Urinary bladder (tissue), 3 donors: ENCODE measurements at regions not wholly inside any gene's neighbourhood (a gene's known extent, or its start where the extent isn't known, plus 50 kb on each side); places are given as distances from the start of the nearest gene placed in this dataset.
"Not testable (repeated sequence)": the region's sequence is repeated elsewhere in the genome, so short reads cannot be mapped to it uniquely, and the experiment has no call there.

Source experiments
- DNase-seq: peaks from one replicate; pipeline ENCODE4 v3.0.0-alpha.2; 2015; ENCODE audit errors: extremely low spot score
- H3K27ac ChIP-seq: one replicate; pipeline ENCODE4 v1.5.1; 2013; ENCODE audit warnings: low read depth, mild to moderate bottlenecking, moderate library complexity
- H3K36me3 ChIP-seq: one replicate; pipeline ENCODE4 v1.6.1; 2013; ENCODE audit warnings: mild to moderate bottlenecking, moderate library complexity; ENCODE audit not compliant: insufficient read depth
- H3K4me1 ChIP-seq: one replicate; pipeline ENCODE4 v1.6.1; 2013; ENCODE audit warnings: mild to moderate bottlenecking, moderate library complexity; ENCODE audit not compliant: insufficient read depth
- H3K4me3 ChIP-seq: one replicate; pipeline ENCODE4 v1.5.1; 2013; ENCODE audit warnings: low read depth, low read length
- WGBS: extraction: QIAGEN DNeasy Blood & Tissue Kit; methylation state at CpG from one replicate; pipeline ENCODE4 v1.1.7; 2013; 5-methylcytosine and 5-hydroxymethylcytosine counted together
- donor health status: healthy with polysubstance abuse.
- donor health status: healthy.

DNA sequence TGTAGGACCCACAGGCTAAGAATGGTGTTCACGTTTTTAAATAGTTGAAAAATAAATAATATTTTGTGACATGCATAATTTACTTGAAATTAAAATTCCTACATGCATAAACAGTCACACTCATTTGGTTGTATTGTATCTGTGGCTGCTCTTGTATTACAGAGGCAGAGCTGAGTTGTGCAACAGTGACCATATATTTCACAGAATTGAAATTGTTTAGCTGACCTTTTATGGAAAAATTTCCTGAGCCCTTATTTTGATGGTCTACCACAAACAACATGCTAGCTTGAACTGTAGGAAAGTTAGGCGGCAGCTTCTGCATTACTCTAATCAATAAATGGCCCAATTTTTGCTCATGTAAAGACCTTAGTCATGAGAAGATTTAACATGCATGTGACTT is 633.4 kb upstream of the AADAT start:
- no peaks in the 10 kb centered on the region for H3K36me3 ChIP-seq
- no peak for DNase-seq
- H3K4me1 ChIP-seq, result no peaks in the 10 kb centered on the region
- no peak overlapping the region for H3K4me3 ChIP-seq
- WGBS, result 80% methylated on average over 2 of the region's 2 CpGs
- H3K27ac ChIP-seq, result no peak overlapping the region

DNA sequence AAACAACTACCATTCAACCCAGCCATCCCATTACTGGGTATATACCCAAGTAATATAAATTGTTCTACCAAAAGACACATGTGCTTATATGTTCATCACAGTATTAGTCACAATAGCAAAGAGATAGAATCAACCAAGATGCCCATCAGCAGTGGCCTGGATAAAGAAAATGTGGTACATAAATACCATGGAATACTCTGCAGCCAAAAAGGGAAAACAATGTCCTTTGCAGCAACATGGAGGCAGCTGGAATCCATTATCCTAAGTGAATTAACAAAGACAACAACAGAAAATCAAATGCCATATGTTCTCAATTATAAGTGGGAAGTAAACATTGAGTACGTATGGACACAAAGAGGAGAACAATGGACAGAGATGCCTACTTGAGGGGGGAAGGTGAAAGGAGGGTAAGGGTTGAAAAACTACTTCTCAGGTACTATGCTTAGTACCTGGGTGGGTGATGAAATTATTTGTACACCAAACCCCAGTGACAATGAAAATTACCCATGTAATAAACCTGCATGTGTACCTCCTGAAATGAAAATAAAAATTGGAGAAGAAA is 632.1 kb upstream of the AADAT start:
- 57% methylated on average over 1 of the region's 1 CpG for WGBS
- no peak overlapping the region for H3K4me3 ChIP-seq
- H3K36me3 ChIP-seq, result no peaks in the 10 kb centered on the region
- no peaks in the 10 kb centered on the region for H3K4me1 ChIP-seq
- no peak for DNase-seq
- H3K27ac ChIP-seq, result no peak overlapping the region

DNA sequence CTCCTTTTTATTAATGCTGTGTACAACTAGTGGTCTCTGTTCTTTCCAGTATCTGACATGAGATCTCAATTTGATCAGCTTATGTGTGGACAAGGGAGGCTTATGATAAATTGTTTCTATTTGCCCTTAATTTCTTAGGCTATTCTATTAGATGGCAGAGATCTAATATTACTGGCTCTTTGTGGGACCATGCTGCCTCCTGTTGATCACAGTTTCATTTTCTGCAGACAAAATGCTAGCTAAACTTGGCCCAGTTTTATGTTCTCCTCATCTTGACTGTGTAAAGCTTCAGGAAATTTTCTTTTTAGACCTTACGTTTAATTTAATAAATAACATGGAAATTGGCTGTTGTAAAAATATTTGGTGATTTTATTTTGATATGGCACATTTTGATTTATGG is 627.1 kb upstream of the AADAT start:
- 81% methylated on average over 1 of the region's 1 CpG for WGBS
- H3K4me1 ChIP-seq, result no peaks in the 10 kb centered on the region
- no peaks in the 10 kb centered on the region for H3K36me3 ChIP-seq
- DNase-seq, result no peak
- H3K27ac ChIP-seq, result no peak overlapping the region
- H3K4me3 ChIP-seq, result no peak overlapping the region

DNA sequence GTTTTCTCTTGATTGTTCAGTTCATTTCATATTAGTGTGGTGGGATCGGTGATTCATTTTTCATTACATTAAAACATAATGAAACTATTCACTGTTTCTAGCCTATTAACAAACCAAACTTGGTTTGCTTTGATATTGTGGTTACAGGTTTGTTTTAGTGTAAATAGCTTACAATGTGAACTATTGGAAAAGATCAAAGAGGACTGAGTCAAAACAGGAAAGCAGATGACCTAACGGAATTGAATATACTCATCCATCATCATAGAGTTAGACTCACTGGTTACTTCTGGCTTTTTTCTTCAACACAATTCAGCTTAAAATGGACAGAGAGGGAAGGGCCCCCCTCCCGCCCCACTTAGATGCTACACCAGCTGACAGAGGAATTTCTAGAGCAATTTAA is 616.2 kb upstream of the AADAT start:
- WGBS, result 89% methylated on average over 3 of the region's 3 CpGs
- Histone ChIP-seq H3K27ac (no peak overlapping the region), H3K4me1 (no peaks in the 10 kb centered on the region), H3K4me3 (no peak overlapping the region), H3K36me3 (no peaks in the 10 kb centered on the region)
- DNase-seq, result no peak

DNA sequence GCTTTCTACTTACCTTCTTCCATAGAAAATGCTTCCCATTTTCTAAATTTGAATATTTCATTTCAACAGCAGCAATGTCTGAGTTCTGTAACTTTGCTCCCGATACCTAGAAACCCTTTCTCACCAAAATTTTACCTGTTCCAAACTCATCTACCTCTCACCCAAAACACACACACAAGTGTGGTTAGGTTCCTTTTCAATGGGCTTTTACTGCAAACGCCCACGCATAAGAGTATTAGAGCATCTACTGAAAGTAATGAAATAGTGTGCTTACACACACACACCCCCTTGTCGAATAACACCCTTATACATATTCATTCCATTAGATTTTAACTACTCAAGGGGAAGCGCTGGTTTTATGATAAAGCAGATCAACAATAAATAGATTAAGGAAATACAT is 610.3 kb upstream of the AADAT start:
- H3K4me3 ChIP-seq, result no peak overlapping the region
- no peak overlapping the region for H3K27ac ChIP-seq
- DNase-seq, result no peak
- WGBS, result 91% methylated on average over 5 of the region's 5 CpGs
- no peaks in the 10 kb centered on the region for H3K4me1 ChIP-seq
- no peaks in the 10 kb centered on the region for H3K36me3 ChIP-seq

DNA sequence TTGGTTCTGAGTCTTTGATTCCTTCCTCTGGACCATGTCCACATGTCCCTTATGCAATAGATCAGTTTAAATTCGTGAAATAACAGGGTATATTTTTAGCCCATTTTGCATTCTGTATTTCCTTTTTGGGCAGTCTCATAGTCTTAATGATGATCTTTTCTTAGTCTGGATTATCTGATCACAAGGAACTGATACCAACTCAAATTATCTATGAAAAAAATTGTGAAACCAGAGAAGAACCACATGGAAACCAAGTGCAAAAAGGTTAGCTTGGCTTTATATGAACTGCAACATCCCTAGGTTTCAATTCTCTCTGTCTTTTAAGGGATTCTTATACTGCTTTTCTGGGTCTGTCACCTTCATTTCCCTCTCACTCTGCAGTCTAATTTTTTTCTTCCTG is 608.6 kb upstream of the AADAT start:
- no peak overlapping the region for H3K27ac ChIP-seq
- no peaks in the 10 kb centered on the region for H3K36me3 ChIP-seq
- no peak overlapping the region for H3K4me3 ChIP-seq
- DNase-seq, result no peak
- no peaks in the 10 kb centered on the region for H3K4me1 ChIP-seq
- 21% methylated on average over 1 of the region's 1 CpG for WGBS

DNA sequence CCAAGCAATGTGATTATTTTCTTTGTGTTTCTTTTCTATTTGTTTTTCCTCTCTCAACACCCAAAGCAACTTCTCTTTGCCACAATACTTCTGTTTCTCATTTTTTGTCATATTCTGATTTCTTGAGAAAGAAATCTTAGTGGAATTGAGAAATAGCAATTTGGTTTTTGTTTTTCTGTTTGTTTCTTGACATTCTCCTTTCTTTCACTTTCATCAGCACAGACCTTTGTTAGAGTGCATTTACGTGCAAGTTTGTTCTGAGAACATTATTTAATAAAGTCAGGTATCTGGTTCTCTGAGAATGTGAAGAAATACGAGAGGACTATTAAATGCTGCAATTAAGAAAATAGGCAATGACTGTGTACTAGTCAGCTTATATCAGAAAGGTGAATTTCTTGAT is 608.1 kb upstream of the AADAT start:
- H3K4me1 ChIP-seq, result no peaks in the 10 kb centered on the region
- no peak overlapping the region for H3K4me3 ChIP-seq
- no peaks in the 10 kb centered on the region for H3K36me3 ChIP-seq
- no peak for DNase-seq
- no peak overlapping the region for H3K27ac ChIP-seq
- WGBS, result 68% methylated on average over 2 of the region's 2 CpGs

DNA sequence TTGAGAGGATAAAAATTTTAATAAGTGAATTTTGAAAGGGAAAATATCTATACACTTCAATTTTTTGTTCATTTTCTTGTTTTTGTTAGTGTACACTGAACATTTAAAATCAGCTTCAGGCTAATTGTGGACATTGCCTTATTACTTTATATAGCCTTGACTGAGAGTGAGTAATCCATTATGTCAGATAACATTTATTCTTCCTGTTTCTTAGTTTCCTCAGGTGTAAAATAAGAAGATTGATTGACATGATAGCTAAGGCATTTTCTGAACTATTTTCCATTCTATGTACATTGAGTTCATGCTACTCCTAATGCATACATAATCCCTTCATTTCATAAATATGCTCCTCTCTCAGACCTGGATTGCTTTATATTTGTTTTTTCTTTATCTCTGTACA is 607.3 kb upstream of the AADAT start:
- Histone ChIP-seq H3K27ac (no peak overlapping the region), H3K4me3 (no peak overlapping the region), H3K36me3 (no peaks in the 10 kb centered on the region), H3K4me1 (no peaks in the 10 kb centered on the region)
- DNase-seq, result no peak

DNA sequence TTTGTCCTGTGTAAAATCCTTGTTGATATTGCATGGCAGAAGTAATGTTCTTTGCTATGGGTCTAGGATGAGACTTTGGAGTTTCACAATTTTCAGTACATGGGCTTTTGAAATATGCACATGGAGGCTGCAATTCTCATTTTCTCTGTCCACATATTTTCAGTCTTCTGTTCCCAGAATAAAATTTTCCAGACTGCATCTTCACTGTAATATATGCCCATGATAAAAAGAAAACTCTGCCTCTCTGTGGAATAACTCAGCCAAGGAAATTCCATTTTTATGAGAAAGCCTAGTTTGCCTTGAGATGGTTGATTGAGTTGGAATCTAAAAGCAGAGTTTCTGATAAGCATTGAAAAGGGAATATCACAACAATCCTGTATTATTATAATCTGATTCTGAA is 601.4 kb upstream of the AADAT start:
- no peak overlapping the region for H3K4me3 ChIP-seq
- no peak overlapping the region for H3K27ac ChIP-seq
- no peaks in the 10 kb centered on the region for H3K4me1 ChIP-seq
- H3K36me3 ChIP-seq, result no peaks in the 10 kb centered on the region
- no peak for DNase-seq

DNA sequence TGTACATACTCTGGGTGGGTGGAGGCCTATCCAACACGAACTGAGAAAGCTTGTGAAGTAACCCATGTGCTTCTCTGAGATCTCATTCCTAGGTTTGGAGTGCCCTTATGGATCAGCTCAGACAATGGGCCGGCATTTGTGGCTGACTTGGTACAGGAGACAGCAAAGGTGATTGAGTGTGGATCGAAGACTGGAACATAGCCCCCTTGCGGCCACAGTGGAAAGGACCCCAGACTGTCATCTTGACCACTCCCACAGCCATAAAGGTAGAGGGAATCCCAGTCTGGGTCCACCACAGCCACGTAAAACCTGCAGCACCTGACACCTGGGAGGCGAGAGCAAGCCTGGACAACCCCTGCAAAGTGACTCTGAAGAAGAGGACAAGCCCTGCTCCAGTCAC is 598.0 kb upstream of the AADAT start:
- Histone ChIP-seq H3K4me3 (no peak overlapping the region), H3K4me1 (no peaks in the 10 kb centered on the region), H3K27ac (no peak overlapping the region), H3K36me3 (no peaks in the 10 kb centered on the region)
- DNase-seq, result no peak
- 93% methylated on average over 6 of the region's 6 CpGs for WGBS

DNA sequence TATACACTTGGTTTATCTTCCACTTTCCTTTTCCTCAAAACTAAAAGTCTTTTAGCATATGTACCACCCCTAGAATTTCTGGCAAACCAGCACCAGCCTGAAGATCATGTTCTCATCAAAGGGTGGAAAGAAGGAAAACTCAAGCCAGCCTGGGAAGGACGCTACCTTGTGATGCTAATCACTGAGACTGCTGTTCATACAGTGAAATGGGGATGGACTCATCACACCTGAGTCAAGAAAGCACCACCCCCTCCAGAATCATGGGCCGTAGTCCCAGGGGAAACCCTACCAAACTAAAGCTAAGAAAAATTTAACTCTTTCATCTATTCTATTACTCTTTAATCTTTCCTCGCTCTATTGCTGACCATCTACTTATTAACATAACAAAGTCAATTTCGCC is 595.9 kb upstream of the AADAT start:
- 75% methylated on average over 4 of the region's 4 CpGs for WGBS
- not testable (repeated sequence) for H3K4me1 ChIP-seq, H3K27ac ChIP-seq, H3K36me3 ChIP-seq, DNase-seq, H3K4me3 ChIP-seq

DNA sequence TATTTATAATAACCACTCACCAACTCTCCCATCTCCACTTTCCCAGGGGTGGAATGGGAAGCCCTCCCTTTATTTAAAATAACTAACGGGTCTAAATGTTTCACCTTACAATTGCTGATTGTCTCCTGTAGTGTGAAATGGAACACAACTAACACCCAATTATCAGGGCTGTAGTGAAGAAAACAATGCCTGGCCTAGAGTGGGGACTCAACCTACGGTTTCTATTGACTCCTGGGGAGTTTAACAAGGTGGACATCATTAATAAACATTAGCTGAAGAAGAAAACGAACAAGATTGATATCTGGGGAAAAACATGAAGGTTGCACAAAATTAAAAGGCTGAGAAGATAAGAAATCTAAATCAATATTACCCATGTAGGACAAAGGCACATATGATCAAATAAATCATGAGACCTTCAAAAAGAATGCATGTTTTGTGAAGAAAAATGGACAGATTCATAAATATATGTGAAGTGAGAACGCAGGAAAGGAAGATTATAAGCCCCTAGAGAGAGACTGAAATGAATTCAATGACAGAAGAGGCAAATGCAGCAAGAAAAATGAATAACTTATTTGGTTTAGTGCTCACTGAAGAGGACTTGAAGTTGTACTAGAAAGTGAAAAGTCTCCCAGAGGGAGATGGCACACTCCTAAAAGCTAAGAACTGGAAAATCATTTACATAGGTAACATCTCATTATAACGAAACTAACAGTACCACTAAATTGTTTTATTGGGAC is 593.0 kb upstream of the AADAT start:
- no peaks in the 10 kb centered on the region for H3K4me1 ChIP-seq
- DNase-seq, result no peak
- H3K4me3 ChIP-seq, result no peak overlapping the region
- 42% methylated on average over 5 of the region's 5 CpGs for WGBS
- no peaks in the 10 kb centered on the region for H3K36me3 ChIP-seq
- H3K27ac ChIP-seq, result no peak overlapping the region

DNA sequence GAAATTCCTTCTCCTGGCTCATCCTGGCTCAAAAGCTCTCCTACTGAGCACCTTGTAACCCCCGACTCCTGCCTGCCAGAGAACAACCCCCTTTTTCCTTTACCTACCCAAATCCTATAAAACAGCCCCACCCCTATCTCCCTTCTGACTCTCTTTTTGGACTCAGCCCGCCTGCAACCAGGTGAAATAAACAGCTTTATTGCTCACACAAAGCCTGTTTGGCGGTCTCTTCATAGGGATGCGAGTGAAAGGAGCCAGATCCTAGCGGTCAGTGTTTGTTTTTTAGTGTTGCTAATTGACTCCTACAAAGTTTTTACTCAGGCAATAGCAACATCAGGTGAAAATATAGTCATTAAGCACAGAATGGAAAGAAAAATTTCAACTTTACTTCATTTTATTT is 592.3 kb upstream of the AADAT start:
- H3K27ac ChIP-seq, result not testable (repeated sequence)
- WGBS, result 42% methylated on average over 5 of the region's 5 CpGs

DNA sequence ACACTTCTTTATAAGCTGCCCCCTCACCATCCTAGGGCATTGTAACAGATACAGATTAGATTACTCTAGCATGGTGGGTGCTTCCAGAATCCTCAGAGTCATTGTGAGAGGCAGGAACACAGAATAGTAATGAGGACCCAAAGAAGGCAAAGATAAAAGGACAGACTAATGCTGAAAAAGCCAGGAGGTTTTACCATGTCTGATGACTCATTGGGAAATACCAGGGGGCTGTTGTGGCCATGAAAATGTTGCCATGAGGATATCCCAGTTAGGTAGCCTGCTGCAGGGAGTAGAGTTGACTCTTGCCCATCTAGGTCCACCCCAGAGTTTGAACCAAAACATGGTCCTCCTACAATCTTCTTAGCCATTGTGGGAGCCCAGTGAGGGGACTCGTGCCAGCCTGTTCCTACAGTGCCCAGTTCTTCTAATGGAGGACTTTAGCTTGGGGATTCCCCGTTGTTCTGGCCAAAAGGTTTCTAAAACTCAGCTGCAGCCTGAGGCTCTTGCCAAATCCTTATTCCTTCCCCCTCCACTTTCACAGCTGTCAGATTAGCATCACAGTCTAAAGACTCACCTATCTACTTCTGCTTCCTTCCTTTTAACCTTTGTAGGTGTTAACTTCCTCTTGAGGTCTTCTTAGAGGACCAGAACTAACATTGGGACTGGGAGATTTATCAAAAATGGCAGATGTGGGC is 586.0 kb upstream of the AADAT start:
- Histone ChIP-seq H3K36me3 (no peaks in the 10 kb centered on the region), H3K4me1 (no peaks in the 10 kb centered on the region), H3K27ac (no peak overlapping the region), H3K4me3 (no peak overlapping the region)
- DNase-seq, result no peak
- 76% methylated on average over 2 of the region's 2 CpGs for WGBS

More for the DNA sequence above, 592.3 kb upstream of the AADAT start:
- H3K4me1 ChIP-seq, H3K36me3 ChIP-seq, DNase-seq, H3K4me3 ChIP-seq: not testable (repeated sequence)
